Stimulated activated CD8-positive, alpha-beta memory T cell treated with anti-CD3 and anti-CD28 coated beads, Interleukin-7, amount 100 ng/mL, for 1 hour (primary cell): ENCODE measurements at regions not wholly inside any gene's neighbourhood (a gene's known extent, or its start where the extent isn't known, plus 50 kb on each side); places are given as distances from the start of the nearest gene placed in this dataset.
"Not testable (repeated sequence)": the region's sequence is repeated elsewhere in the genome, so short reads cannot be mapped to it uniquely, and the experiment has no call there.

Experiments used
- DNase-seq, 2 donors: peaks; one replicate each; pipeline ENCODE4 v3.0.0-alpha.2; 2020; ENCODE audit warnings: low read depth in 2 of 2

- not testable (repeated sequence) for DNase-seq
These were observed 72.8 kb upstream of the NECTIN3 start for GRCh38 chr3:110998766-110999165.

- DNase-seq = not testable (repeated sequence)
These were observed 65.1 kb upstream of the NECTIN3 start for GRCh38 chr3:111006485-111006884.

GRCh38 chr3:111012388-111013248 lies 59.0 kb upstream of the NECTIN3 start:
- DNase-seq = no peak
